B cell (primary cell): ENCODE measurements at regions not wholly inside any gene's neighbourhood (a gene's known extent, or its start where the extent isn't known, plus 50 kb on each side); places are given as distances from the start of the nearest gene placed in this dataset.
"Not testable (repeated sequence)": the region's sequence is repeated elsewhere in the genome, so short reads cannot be mapped to it uniquely, and the experiment has no call there.

Source experiments
- ATAC-seq: fragments of 200-7000 bp; cut with Tn5 transposase; one replicate; pipeline ENCODE4 v1.10.0; 2021; ENCODE audit warnings: low read depth, mild to moderate bottlenecking, moderate number of reproducible peaks, moderate library complexity
- CTCF ChIA-PET: fragments of 350-600 bp; sonication (Branson Sonifier 250); formaldehyde crosslinking; loops from one replicate; lab custom pipeline; 2021; ENCODE audit warnings: antibody characterized with exemption, inconsistent platforms; lab: Charles Lee
- POLR2A ChIA-PET: fragments of 350-600 bp; sonication (Branson Sonifier 250); formaldehyde crosslinking; loops from one replicate; lab custom pipeline; 2021; ENCODE audit warnings: antibody characterized with exemption; lab: Charles Lee
- DNase-seq: peaks from one replicate; pipeline ENCODE4 v3.0.0; 2013
- H2AFZ ChIP-seq: 2 replicates; pipeline ENCODE4 v1.6.1; 2012; ENCODE audit warnings: mild to moderate bottlenecking, low read depth, low read length; ENCODE audit not compliant: insufficient read depth, poor library complexity, severe bottlenecking
- H3K27ac ChIP-seq, 2 donors: 1 replicate in 1 of 2; 2 replicates in 1 of 2; pipeline ENCODE4 v1.5.1; 2012 to 2013; ENCODE audit warnings: low read length in 2 of 2, mild to moderate bottlenecking in 2 of 2, moderate library complexity in 1 of 2
- H3K27me3 ChIP-seq, 4 experiments: fragments of 200-600 bp in 1 of 4; sonication (generic) in 1 of 4; replicated peaks in 1 of 4; 1 replicate in 2 of 4; 2 replicates in 2 of 4; pipeline versions ENCODE4 v1.6.1 to v1.7.0; 2013 to 2016; ENCODE audit warnings: low read length in 3 of 4, mild to moderate bottlenecking in 2 of 4, mixed read lengths in 1 of 4, moderate library complexity in 1 of 4; ENCODE audit not compliant: insufficient read depth in 4 of 4, control insufficient read depth in 3 of 4; ENCODE audit errors: control extremely low read depth in 1 of 4
- H3K36me3 ChIP-seq, 2 experiments: replicated peaks in 1 of 2; 1 replicate in 1 of 2; 2 replicates in 1 of 2; pipeline versions ENCODE4 v1.6.1 to v1.7.1; 2013; ENCODE audit warnings: low read length in 1 of 2; ENCODE audit not compliant: insufficient read depth in 2 of 2, control insufficient read depth in 1 of 2; ENCODE audit errors: control extremely low read depth in 1 of 2, extremely low read depth in 1 of 2
- H3K4me1 ChIP-seq, 2 donors: fragments of 200-600 bp in 1 of 2; sonication (generic) in 1 of 2; 1 replicate in 1 of 2; 2 replicates in 1 of 2; pipeline versions ENCODE4 v1.5.1 to v1.6.1; 2013 to 2017; ENCODE audit warnings: low read length in 2 of 2; ENCODE audit not compliant: control insufficient read depth in 2 of 2, insufficient read depth in 2 of 2
- H3K4me2 ChIP-seq: replicated peaks from 2 replicates; pipeline ENCODE3; 2012; ENCODE audit warnings: mild to moderate bottlenecking, low read depth, low read length; ENCODE audit not compliant: poor library complexity, severe bottlenecking
- H3K4me3 ChIP-seq, 5 experiments: fragments of 200-600 bp in 1 of 5; sonication (generic) in 1 of 5; 1 replicate in 3 of 5; 2 replicates in 2 of 5; pipeline versions ENCODE4 v1.5.1 to v1.7.0; 2011 to 2016; ENCODE audit warnings: low read length in 4 of 5, mild to moderate bottlenecking in 4 of 5, low read depth in 2 of 5, control low read depth in 1 of 5, moderate library complexity in 1 of 5; ENCODE audit not compliant: insufficient read depth in 1 of 5; ENCODE audit errors: control extremely low read depth in 1 of 5, extremely low read depth in 1 of 5
- H3K79me2 ChIP-seq: fragments of 200-600 bp; sonication (generic); one replicate; pipeline ENCODE4 v1.6.0; 2016; ENCODE audit warnings: low read length; ENCODE audit not compliant: control insufficient read depth, insufficient read depth
- H3K9ac ChIP-seq: fragments of 200-600 bp; sonication (generic); 2 replicates; pipeline ENCODE4 v1.6.1; 2017; ENCODE audit warnings: mild to moderate bottlenecking, low read length, moderate library complexity
- H3K9me3 ChIP-seq, 3 donors: one replicate each; pipeline versions ENCODE4 v1.6.1 to v1.7.1; 2013; ENCODE audit warnings: low read length in 2 of 3; ENCODE audit not compliant: control insufficient read depth in 2 of 3, insufficient read depth in 1 of 3; ENCODE audit errors: control extremely low read depth in 1 of 3
- H4K20me1 ChIP-seq: 2 replicates; pipeline ENCODE4 v1.6.0; 2012; ENCODE audit warnings: mild to moderate bottlenecking, low read length; ENCODE audit not compliant: insufficient read depth, control insufficient read depth, poor library complexity, severe bottlenecking
- H3K27ac Mint-ChIP-seq: one replicate; pipeline ENCODE4 v1.8.0; 2021; ENCODE audit warnings: mixed read lengths
- H3K27me3 Mint-ChIP-seq: one replicate; pipeline ENCODE4 v1.8.0; 2021; ENCODE audit warnings: mixed read lengths
- H3K4me1 Mint-ChIP-seq: one replicate; pipeline ENCODE4 v1.8.0; 2021; ENCODE audit warnings: mixed read lengths
- H3K4me3 Mint-ChIP-seq: one replicate; pipeline ENCODE4 v1.8.0; 2021; ENCODE audit warnings: mixed read lengths
- H3K9me3 Mint-ChIP-seq: one replicate; pipeline ENCODE4 v1.8.0; 2022; ENCODE audit warnings: mixed read lengths; ENCODE audit not compliant: insufficient read depth
- CTCF ChIP-seq: fragments of 200-600 bp; IDR thresholded peaks from one replicate; pipeline ENCODE4 v1.8.0; 2022; ENCODE audit warnings: antibody characterized with exemption, mild to moderate bottlenecking
- EZH2 ChIP-seq: IDR thresholded peaks from 2 replicates; pipeline ENCODE4 v1.6.1; 2012; ENCODE audit warnings: borderline replicate concordance, low read depth, mild to moderate bottlenecking, moderate library complexity, low read length; ENCODE audit not compliant: insufficient read depth, poor library complexity, severe bottlenecking
- WGBS: methylation state at CpG from one replicate; pipeline ENCODE4 v1.1.5; 2013; ENCODE audit warnings: missing lambda C conversion rate; ENCODE audit not compliant: insufficient coverage; 5-methylcytosine and 5-hydroxymethylcytosine counted together
- intact Hi-C: fragments of 100-400 bp; cut with micrococcal nuclease; formaldehyde crosslinking; loops from one replicate; pipeline ENCODE4 v1.10.0; 2022

GRCh38 chr6:50404643-50405042 lies 308.7 kb upstream of the TFAP2D start:
- Mint-ChIP-seq H3K27me3 (no peaks in the 10 kb centered on the region), H3K27ac (no peak overlapping the region), H3K4me3 (no peak overlapping the region), H3K9me3 (peaks cover 6% of the 10 kb centered on the region), H3K4me1 (no peaks in the 10 kb centered on the region)
- Histone ChIP-seq H3K36me3 (no peaks in the 10 kb centered on the region), H3K4me3 (no peak overlapping the region), H4K20me1 (no peaks in the 10 kb centered on the region), H3K4me1 (no peaks in the 10 kb centered on the region), H3K27me3 (no peaks in the 10 kb centered on the region), H3K9ac (no peak overlapping the region), H3K4me2 (no peak overlapping the region), H3K9me3 (no peaks in the 10 kb centered on the region), H2AFZ (no peak overlapping the region), H3K27ac (no peak overlapping the region), H3K79me2 (no peaks in the 10 kb centered on the region)
- ChIA-PET POLR2A (no interaction called here), CTCF (no interaction called here)
- ATAC-seq (no peak), DNase-seq (no peak)
- no peak for TF ChIP-seq EZH2
- no peak for TF ChIP-seq CTCF
- WGBS, result 67% methylated on average over 1 of the region's 3 CpGs
- intact Hi-C loops, result no loop called here

GRCh38 chr6:50410579-50410978 lies 302.7 kb upstream of the TFAP2D start:
- no peak overlapping the region for H3K4me3 Mint-ChIP-seq
- no peak for TF ChIP-seq EZH2
- no peak for TF ChIP-seq CTCF
- Histone ChIP-seq H3K4me2 (no peak overlapping the region), H3K9ac (no peak overlapping the region), H3K27me3 (no peaks in the 10 kb centered on the region), H3K4me1 (no peaks in the 10 kb centered on the region), H3K79me2 (no peaks in the 10 kb centered on the region), H3K27ac (no peak overlapping the region), H4K20me1 (no peaks in the 10 kb centered on the region), H3K9me3 (no peaks in the 10 kb centered on the region), H3K4me3 (no peak overlapping the region), H2AFZ (no peak overlapping the region), H3K36me3 (no peaks in the 10 kb centered on the region)
- no peak overlapping the region for H3K27ac Mint-ChIP-seq
- POLR2A ChIA-PET, result no interaction called here
- H3K9me3 Mint-ChIP-seq, result peaks cover 2% of the 10 kb centered on the region
- intact Hi-C loops, result no loop called here
- CTCF ChIA-PET, result no interaction called here
- DNase-seq (no peak), ATAC-seq (no peak)
- 67% methylated on average over 1 of the region's 1 CpG for WGBS
- no peaks in the 10 kb centered on the region for H3K4me1 Mint-ChIP-seq
- no peaks in the 10 kb centered on the region for H3K27me3 Mint-ChIP-seq

DNA sequence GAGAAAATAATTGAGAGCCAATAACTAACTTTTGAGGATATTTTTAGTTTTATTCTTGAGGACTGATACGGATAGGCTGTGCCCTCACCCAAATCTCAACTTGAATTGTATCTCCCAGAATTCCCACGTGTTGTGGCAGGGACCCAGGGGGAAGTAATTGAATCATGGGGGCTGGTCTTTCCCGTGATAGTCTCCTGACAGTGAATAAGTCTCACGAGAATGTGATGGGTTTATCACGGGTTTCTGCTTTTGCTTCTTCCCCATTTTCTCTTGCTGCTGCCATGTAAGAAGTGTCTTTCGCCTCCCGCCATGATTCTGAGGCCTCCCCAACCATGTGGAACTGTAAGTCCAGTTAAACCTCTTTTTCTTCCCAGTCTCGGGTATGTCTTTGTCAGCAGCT lies 292.3 kb upstream of the TFAP2D start:
- POLR2A ChIA-PET, DNase-seq, H3K36me3 ChIP-seq, H4K20me1 ChIP-seq, H3K27ac ChIP-seq, H3K27ac Mint-ChIP-seq, intact Hi-C loops, CTCF ChIA-PET, H3K9me3 Mint-ChIP-seq, H3K27me3 ChIP-seq, H3K79me2 ChIP-seq, H3K9me3 ChIP-seq, H3K9ac ChIP-seq, H3K27me3 Mint-ChIP-seq, H3K4me3 ChIP-seq, H3K4me1 Mint-ChIP-seq, H3K4me2 ChIP-seq, ATAC-seq, H3K4me3 Mint-ChIP-seq, H2AFZ ChIP-seq, H3K4me1 ChIP-seq: not testable (repeated sequence)
- 84% methylated on average over 7 of the region's 8 CpGs for WGBS
